SK-N-SH (cell line): ENCODE measurements at regions not wholly inside any gene's neighbourhood (a gene's known extent, or its start where the extent isn't known, plus 50 kb on each side); places are given as distances from the start of the nearest gene placed in this dataset.

Experiments used
- CTCF ChIA-PET: fragments of 300-600, 350-600 bp; formaldehyde crosslinking; extraction: SDS; loops from one replicate; lab custom pipeline; 2021; lab: Yijun Ruan, JAX
- POLR2A ChIA-PET: fragments of 350-600 bp; sonication (Branson Sonifier 250); formaldehyde crosslinking; extraction: SDS; loops from one replicate; lab custom pipeline; 2020; ENCODE audit warnings: antibody characterized with exemption, inconsistent platforms; lab: Yijun Ruan, JAX
- DNase-seq: peaks from one replicate; pipeline ENCODE4 v3.0.0; 2012
- H2AFZ ChIP-seq: fragments of 200-600 bp; sonication (generic); 2 replicates; pipeline ENCODE4 v1.8.1; 2016; ENCODE audit warnings: antibody characterized with exemption, mild to moderate bottlenecking, low read depth
- H3F3A ChIP-seq: fragments of 200-600 bp; sonication (generic); replicated peaks from 2 replicates; pipeline ENCODE3; 2016; ENCODE audit warnings: antibody characterized with exemption, mild to moderate bottlenecking; ENCODE audit not compliant: insufficient read depth
- H3K27ac ChIP-seq, 2 experiments: fragments of 200-500 bp in 1 of 2; fragments of 200-600 bp in 1 of 2; sonication (Bioruptor generic) in 1 of 2; sonication (generic), shearing (Covaris generic) in 1 of 2; 2 replicates each; pipeline versions ENCODE4 v1.5.1 to v1.6.1; 2014 to 2016; ENCODE audit warnings: low read depth in 2 of 2, inconsistent platforms in 1 of 2, low read length in 1 of 2, mild to moderate bottlenecking in 1 of 2, mixed read lengths in 1 of 2
- H3K27me3 ChIP-seq: fragments of 200-600 bp; sonication (generic), shearing (Covaris generic); 2 replicates; pipeline ENCODE4 v1.6.1; 2016; ENCODE audit warnings: mixed run types; ENCODE audit not compliant: insufficient read depth
- H3K36me3 ChIP-seq, 2 experiments: fragments of 200-500 bp in 1 of 2; fragments of 200-600 bp in 1 of 2; sonication (Bioruptor generic) in 1 of 2; sonication (generic) in 1 of 2; replicated peaks in 1 of 2; 2 replicates each; pipeline versions ENCODE3 to v1.5.1; 2014 to 2016; ENCODE audit warnings: low read length in 1 of 2, mild to moderate bottlenecking in 1 of 2; ENCODE audit not compliant: insufficient read depth in 2 of 2, control insufficient read depth in 1 of 2
- H3K4me1 ChIP-seq, 2 experiments: fragments of 200-500 bp in 1 of 2; fragments of 200-600 bp in 1 of 2; sonication (Bioruptor generic) in 1 of 2; sonication (generic), shearing (Covaris generic) in 1 of 2; 2 replicates each; pipeline versions ENCODE4 v1.5.1 to v1.6.1; 2014 to 2016; ENCODE audit warnings: low read depth in 1 of 2, low read length in 1 of 2, mixed run types in 1 of 2; ENCODE audit not compliant: insufficient read depth in 2 of 2, control insufficient read depth in 1 of 2
- H3K4me2 ChIP-seq: fragments of 200-600 bp; sonication (generic), shearing (Covaris generic); 2 replicates; pipeline ENCODE4 v1.6.1; 2017; ENCODE audit warnings: mixed run types
- H3K4me3 ChIP-seq, 2 experiments: fragments of 200-500 bp in 1 of 2; fragments of 200-600 bp in 1 of 2; sonication (Bioruptor generic) in 1 of 2; sonication (generic), shearing (Covaris generic) in 1 of 2; 2 replicates each; pipeline versions ENCODE4 v1.5.1 to v1.8.1; 2014 to 2016; ENCODE audit warnings: low read depth in 2 of 2, inconsistent platforms in 1 of 2, low read length in 1 of 2, mild to moderate bottlenecking in 1 of 2, mixed read lengths in 1 of 2, moderate library complexity in 1 of 2
- H3K79me2 ChIP-seq: fragments of 200-600 bp; sonication (generic); 2 replicates; pipeline ENCODE4 v1.8.1; 2017; ENCODE audit warnings: mild to moderate bottlenecking; ENCODE audit not compliant: insufficient read depth
- H3K9ac ChIP-seq: fragments of 200-600 bp; sonication (generic); 2 replicates; pipeline ENCODE4 v1.6.1; 2017; ENCODE audit warnings: mixed run types
- H3K9me2 ChIP-seq: fragments of 200-600 bp; sonication (generic); 2 replicates; pipeline ENCODE4 v1.6.1; 2017; ENCODE audit warnings: mixed run types
- H3K9me3 ChIP-seq: fragments of 200-600 bp; sonication (generic); 2 replicates; pipeline ENCODE4 v1.6.1; 2017; ENCODE audit warnings: mixed run types, mild to moderate bottlenecking, moderate library complexity
- H4K20me1 ChIP-seq: fragments of 200-600 bp; sonication (generic); 2 replicates; pipeline ENCODE4 v1.6.1; 2017; ENCODE audit warnings: mild to moderate bottlenecking, mixed run types; ENCODE audit not compliant: insufficient read depth
- EP300 ChIP-seq, 2 experiments: IDR thresholded peaks; 2 replicates each; pipeline versions ENCODE4 v1.4.0 to v1.6.1; 2012; ENCODE audit warnings: borderline replicate concordance in 1 of 2, low read depth in 1 of 2, low read length in 1 of 2
- FOSL2 ChIP-seq: IDR thresholded peaks from 2 replicates; pipeline ENCODE4 v1.4.0; 2012; ENCODE audit warnings: low read depth, mild to moderate bottlenecking, moderate library complexity, borderline replicate concordance
- FOXM1 ChIP-seq: IDR thresholded peaks from 2 replicates; pipeline ENCODE4 v1.4.0; 2012; ENCODE audit warnings: low read depth, mild to moderate bottlenecking
- GABPA ChIP-seq: IDR thresholded peaks from 2 replicates; pipeline ENCODE4 v1.4.0; 2012; ENCODE audit warnings: low read depth, mild to moderate bottlenecking
- JUND ChIP-seq: IDR thresholded peaks from 2 replicates; pipeline ENCODE4 v1.4.0; 2012
- MEF2A ChIP-seq: IDR thresholded peaks from 2 replicates; pipeline ENCODE4 v1.4.0; 2012; ENCODE audit warnings: low read depth, borderline replicate concordance
- RCOR1 ChIP-seq: fragments of 150-350 bp; IDR thresholded peaks from 2 replicates; pipeline ENCODE4 v1.6.1; 2017; ENCODE audit warnings: antibody characterized with exemption, low read length
- RFX5 ChIP-seq: IDR thresholded peaks from 2 replicates; pipeline ENCODE4 v1.6.1; 2012; ENCODE audit warnings: mild to moderate bottlenecking, improper control_type of control experiment, low read length
- RXRA ChIP-seq: IDR thresholded peaks from 2 replicates; pipeline ENCODE4 v1.4.0; 2012; ENCODE audit warnings: low read depth, mild to moderate bottlenecking, borderline replicate concordance
- SIN3A ChIP-seq: IDR thresholded peaks from 2 replicates; pipeline ENCODE4 v1.6.1; 2012; ENCODE audit warnings: low read depth, mild to moderate bottlenecking, low read length, moderate library complexity, borderline replicate concordance
- YY1 ChIP-seq: IDR thresholded peaks from 2 replicates; pipeline ENCODE4 v1.4.0; 2012; ENCODE audit warnings: low read depth, mild to moderate bottlenecking
- WGBS: methylation state at CpG from one replicate; pipeline ENCODE4 v1.1.6; 2017; ENCODE audit warnings: low lambda C conversion rate; 5-methylcytosine and 5-hydroxymethylcytosine counted together
- TF ChIP-seq, protein P1 (sequence below): fragments of 150-350 bp; IDR thresholded peaks from 2 replicates; pipeline ENCODE4 v1.6.1; 2017; ENCODE audit warnings: antibody characterized with exemption, low read length, low read depth, borderline replicate concordance
- TF ChIP-seq, protein P2 (sequence below): IDR thresholded peaks from 2 replicates; pipeline ENCODE4 v1.4.0; 2012; ENCODE audit warnings: low read depth, borderline replicate concordance
- TF ChIP-seq, protein P3 (sequence below): fragments of 150-350 bp; IDR thresholded peaks from 2 replicates; pipeline ENCODE4 v1.6.1; 2016; ENCODE audit warnings: mild to moderate bottlenecking, low read depth, low read length

DNA sequence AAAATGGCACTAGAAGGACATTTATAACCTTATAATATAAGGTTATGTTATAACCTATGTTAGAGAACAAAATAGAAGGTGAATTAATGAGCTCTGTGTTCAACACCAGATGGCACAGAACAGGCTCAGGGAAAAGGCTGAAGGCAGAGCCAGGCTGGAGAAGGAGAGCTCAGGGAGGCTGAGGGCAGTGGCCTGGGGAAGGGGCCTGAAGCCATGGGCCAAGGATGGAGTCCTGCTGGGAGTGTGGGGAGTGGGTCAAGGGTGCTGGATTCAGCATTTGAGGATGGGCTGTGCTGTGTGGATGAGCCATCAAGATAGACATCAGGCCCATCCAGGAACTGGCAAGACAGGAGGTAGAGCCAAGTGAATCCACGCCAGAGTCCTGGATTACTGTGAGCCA lies 218.8 kb downstream of the ZNF248 start (continued):
- no peak for TF ChIP-seq FOSL2

DNA sequence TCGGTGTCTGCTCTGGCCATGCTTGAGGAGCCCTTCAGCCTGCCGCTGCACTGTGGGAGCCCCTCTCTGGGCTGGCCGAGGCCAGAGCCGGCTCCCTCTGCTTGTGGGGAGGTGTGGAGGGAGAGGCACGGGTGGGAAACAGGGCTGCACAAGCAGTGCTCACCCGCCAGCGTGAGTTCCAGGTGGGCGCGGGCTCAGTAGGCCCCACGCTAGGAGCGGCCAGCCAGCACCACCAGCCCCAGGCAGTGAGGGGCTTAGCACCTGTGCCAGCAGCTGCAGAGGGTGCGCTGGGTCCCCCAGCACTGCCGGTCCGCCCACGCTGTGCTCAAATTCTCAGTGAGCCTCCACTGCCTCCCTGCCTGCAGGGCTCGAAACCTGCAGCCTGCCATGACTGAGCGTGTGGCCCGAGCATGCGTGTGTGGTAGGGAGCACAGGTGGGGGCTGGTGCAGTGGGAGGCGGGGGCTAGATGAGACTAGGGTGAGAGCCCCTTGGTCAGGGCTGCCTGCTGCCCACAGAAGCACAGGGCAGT lies 223.0 kb downstream of the ZNF248 start:
- CTCF ChIA-PET, result no interaction called here
- no peak for DNase-seq
- no peaks in the 10 kb centered on the region for H4K20me1 ChIP-seq
- H3K27ac ChIP-seq, result no peak overlapping the region
- H3F3A ChIP-seq, result no peaks in the 10 kb centered on the region
- H3K4me3 ChIP-seq, result no peak overlapping the region
- no peaks in the 10 kb centered on the region for H3K27me3 ChIP-seq
- H2AFZ ChIP-seq, result no peak overlapping the region
- WGBS, result 17% methylated on average over 9 of the region's 20 CpGs
- H3K36me3 ChIP-seq, result no peaks in the 10 kb centered on the region
- no peaks in the 10 kb centered on the region for H3K9me3 ChIP-seq
- TF ChIP-seq RCOR1, result no peak
- no peak for TF ChIP-seq EP300 (IDR thresholded peaks at IDR 0.05; ENCODE audit: borderline replicate concordance in 1 of 2, low read depth in 1 of 2, low read length in 1 of 2)
- TF ChIP-seq RXRA, result no peak
- TF ChIP-seq JUND, result no peak
- TF ChIP-seq MEF2A, result no peak
- TF ChIP-seq, protein P1, sequence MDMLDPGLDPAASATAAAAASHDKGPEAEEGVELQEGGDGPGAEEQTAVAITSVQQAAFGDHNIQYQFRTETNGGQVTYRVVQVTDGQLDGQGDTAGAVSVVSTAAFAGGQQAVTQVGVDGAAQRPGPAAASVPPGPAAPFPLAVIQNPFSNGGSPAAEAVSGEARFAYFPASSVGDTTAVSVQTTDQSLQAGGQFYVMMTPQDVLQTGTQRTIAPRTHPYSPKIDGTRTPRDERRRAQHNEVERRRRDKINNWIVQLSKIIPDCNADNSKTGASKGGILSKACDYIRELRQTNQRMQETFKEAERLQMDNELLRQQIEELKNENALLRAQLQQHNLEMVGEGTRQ, result no peak
- TF ChIP-seq GABPA, result no peak
- TF ChIP-seq, protein P2, sequence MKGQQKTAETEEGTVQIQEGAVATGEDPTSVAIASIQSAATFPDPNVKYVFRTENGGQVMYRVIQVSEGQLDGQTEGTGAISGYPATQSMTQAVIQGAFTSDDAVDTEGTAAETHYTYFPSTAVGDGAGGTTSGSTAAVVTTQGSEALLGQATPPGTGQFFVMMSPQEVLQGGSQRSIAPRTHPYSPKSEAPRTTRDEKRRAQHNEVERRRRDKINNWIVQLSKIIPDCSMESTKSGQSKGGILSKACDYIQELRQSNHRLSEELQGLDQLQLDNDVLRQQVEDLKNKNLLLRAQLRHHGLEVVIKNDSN, result no peak
- TF ChIP-seq, protein P3, sequence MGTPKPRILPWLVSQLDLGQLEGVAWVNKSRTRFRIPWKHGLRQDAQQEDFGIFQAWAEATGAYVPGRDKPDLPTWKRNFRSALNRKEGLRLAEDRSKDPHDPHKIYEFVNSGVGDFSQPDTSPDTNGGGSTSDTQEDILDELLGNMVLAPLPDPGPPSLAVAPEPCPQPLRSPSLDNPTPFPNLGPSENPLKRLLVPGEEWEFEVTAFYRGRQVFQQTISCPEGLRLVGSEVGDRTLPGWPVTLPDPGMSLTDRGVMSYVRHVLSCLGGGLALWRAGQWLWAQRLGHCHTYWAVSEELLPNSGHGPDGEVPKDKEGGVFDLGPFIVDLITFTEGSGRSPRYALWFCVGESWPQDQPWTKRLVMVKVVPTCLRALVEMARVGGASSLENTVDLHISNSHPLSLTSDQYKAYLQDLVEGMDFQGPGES, result no peak
- TF ChIP-seq SIN3A, result no peak
- TF ChIP-seq FOXM1, result no peak
- H3K9me2 ChIP-seq, result no peaks in the 10 kb centered on the region
- H3K4me1 ChIP-seq, result no peaks in the 10 kb centered on the region
- no peak overlapping the region for H3K9ac ChIP-seq
- POLR2A ChIA-PET, result no interaction called here
- H3K4me2 ChIP-seq, result no peak overlapping the region
- no peaks in the 10 kb centered on the region for H3K79me2 ChIP-seq

DNA sequence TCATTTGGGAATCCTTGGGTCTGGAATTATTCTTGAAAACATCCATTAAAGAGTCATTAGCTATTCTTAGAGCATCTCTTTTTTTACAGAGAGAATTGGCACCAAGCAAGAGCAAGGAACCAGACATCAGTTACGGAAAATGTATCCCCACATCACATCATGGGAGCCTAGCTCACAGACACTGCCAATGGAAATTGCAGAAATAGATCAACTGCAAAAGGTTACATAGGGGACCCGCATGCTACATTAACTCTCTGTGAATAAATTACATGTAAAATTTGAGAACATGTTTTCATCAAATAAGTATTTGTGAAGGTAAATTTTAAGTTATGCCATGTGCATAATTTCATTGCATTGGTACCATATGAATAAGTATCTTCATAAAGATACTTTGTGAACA lies 224.8 kb downstream of the ZNF248 start:
- no peak overlapping the region for H3K4me3 ChIP-seq
- no peaks in the 10 kb centered on the region for H3K36me3 ChIP-seq
- H3K9me2 ChIP-seq, result no peaks in the 10 kb centered on the region
- no peaks in the 10 kb centered on the region for H3K9me3 ChIP-seq
- no peaks in the 10 kb centered on the region for H3K27me3 ChIP-seq
- no peak overlapping the region for H3K27ac ChIP-seq
- H3K79me2 ChIP-seq, result no peaks in the 10 kb centered on the region
- H3K4me1 ChIP-seq, result no peaks in the 10 kb centered on the region
- no peaks in the 10 kb centered on the region for H4K20me1 ChIP-seq
- no peak overlapping the region for H3K9ac ChIP-seq
- H3K4me2 ChIP-seq, result no peak overlapping the region
- ChIA-PET POLR2A (no interaction called here), CTCF (no interaction called here)
- DNase-seq, result no peak
- no peaks in the 10 kb centered on the region for H3F3A ChIP-seq
- TF ChIP-seq RFX5 (no peak), YY1 (no peak), RXRA (no peak)
- TF ChIP-seq, protein P1, result no peak
- no peak overlapping the region for H2AFZ ChIP-seq
- 27% methylated on average over 2 of the region's 2 CpGs for WGBS
